ACHN (cell line): ENCODE measurements at regions not wholly inside any gene's neighbourhood (a gene's known extent, or its start where the extent isn't known, plus 50 kb on each side); places are given as distances from the start of the nearest gene placed in this dataset.
"Not testable (repeated sequence)": the region's sequence is repeated elsewhere in the genome, so short reads cannot be mapped to it uniquely, and the experiment has no call there.

Source experiments
- DNase-seq: peaks from one replicate; pipeline ENCODE4 v3.0.0-alpha.2; 2015
- in situ Hi-C: cut with HindIII; loops from 2 replicates; pipeline ENCODE4 v1.10.0; 2017; ENCODE audit warnings: low sequenced_read_pairs, low pct_ligation_motif_present, low pct_unique_long_range_greater_than_20kb

DNA sequence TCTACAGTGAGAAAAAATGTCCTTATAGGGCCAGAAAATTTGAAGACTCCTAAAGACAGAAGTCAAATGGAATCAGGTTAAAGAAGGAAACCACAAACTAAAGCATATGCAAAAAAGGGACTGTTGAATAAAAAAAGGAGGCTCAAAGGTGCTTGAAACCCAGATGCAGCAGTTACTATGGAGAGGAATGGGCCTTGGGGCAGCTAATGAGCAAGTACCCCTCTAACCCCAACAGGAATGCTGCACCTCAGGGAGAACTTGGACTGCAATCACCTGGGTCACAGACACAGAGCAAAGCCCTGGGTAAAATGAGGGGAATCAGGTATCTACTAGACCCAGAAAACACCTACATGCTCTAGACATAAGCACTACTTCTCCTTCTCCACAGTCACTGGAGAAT, 313.9 kb downstream of the UBE3D start:
- no peak for DNase-seq
- in situ Hi-C loops: no loop called here

GRCh38 chr6:82761674-82762345, 303.8 kb downstream of the UBE3D start:
- in situ Hi-C loops: no loop called here
- DNase-seq: no peak

DNA sequence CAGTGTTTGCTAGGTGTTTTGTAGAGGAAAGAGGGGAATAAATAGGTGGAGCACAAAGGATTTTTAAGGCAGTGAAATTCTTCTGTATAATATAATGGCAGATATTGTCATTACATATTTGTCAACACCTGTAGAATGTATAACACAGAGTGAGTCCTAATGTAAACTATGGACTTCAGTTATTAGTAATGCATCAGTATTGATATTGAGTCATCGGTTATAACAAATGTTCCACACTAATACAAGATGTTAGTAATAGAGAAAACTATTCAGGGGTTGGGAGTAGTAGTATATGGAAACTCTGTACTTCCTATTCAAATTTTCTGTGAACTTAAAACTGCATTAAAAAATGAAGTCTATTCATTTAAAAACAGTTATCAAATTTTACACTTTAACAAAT, 299.2 kb downstream of the UBE3D start:
- in situ Hi-C loops: no loop called here
- DNase-seq: no peak

GRCh38 chr6:82767037-82767436, 298.6 kb downstream of the UBE3D start:
- in situ Hi-C loops: no loop called here
- DNase-seq: no peak

GRCh38 chr6:82767447-82767846, 298.2 kb downstream of the UBE3D start:
- in situ Hi-C loops: no loop called here
- DNase-seq: no peak

DNA sequence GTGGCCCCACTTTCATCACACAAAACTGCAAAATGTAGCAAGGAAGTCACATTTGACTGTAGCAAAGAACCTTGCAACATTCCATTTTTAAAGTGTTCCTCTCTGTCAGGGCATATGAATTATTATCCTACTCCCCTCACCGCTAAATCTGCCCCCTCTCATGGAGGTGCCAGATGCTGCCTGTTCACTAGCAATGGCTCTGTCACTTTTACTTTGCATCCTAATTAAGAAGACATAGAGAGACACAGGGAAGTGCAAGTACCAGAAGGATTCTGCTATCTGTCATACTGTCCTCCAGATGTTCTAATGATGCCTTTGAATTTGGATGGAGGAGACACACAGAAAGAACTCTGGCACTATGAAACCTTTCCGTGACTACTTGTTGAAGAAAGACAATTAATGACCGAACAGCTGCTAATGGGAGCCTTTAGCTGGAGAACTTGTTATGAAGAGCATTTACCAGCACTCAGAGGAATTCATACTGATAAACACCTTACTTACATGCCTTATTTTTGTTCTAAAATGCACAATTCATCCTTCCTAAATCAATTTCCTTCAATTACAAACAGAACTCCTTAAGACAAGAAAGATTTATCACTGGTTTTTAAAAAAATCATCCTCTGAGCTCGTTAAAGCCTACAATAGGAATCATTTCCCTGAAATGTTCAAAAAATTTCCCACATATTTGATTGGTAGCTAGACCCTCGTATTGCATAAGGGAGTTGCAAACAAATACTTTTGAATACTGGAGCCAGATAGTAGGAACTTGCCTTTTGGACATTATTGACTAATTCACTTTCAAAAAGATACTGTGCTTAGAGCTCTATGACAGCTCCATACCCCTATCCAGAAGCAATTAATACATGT, 292.6 kb downstream of the UBE3D start:
- no peak for DNase-seq
- in situ Hi-C loops: no loop called here

- DNase-seq: no peak
- in situ Hi-C loops: no loop called here
These were observed 290.3 kb downstream of the UBE3D start for GRCh38 chr6:82775361-82775760.

- in situ Hi-C loops: no loop called here
These were observed 289.7 kb downstream of the UBE3D start for GRCh38 chr6:82775981-82776380.

DNA sequence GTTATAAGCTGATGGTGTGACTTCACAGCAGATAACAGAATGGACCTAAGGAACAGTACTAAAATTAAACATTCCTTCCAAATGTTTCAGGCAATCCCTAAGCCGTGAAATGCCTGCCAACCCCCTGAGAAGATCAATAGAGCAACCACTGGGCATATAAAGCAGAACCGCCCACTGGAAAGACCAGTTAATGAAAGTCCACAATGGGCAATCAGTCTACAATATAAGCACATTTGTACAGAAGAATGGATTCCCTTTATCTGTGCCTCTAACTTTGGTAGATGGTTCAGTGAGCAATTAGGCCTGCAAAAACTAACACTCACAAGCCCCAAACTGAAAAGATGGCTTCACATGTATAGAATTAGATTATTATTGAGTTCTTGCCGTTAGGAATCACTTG, 286.6 kb downstream of the UBE3D start:
- no peak for DNase-seq
- in situ Hi-C loops: no loop called here

More at GRCh38 chr6:82775981-82776380, 289.7 kb downstream of the UBE3D start:
- DNase-seq: no peak

GRCh38 chr6:82780334-82780733, 285.3 kb downstream of the UBE3D start:
- no peak for DNase-seq
- in situ Hi-C loops: no loop called here

GRCh38 chr6:82781620-82782204, 283.9 kb downstream of the UBE3D start:
- in situ Hi-C loops: no loop called here
- DNase-seq: no peak

DNA sequence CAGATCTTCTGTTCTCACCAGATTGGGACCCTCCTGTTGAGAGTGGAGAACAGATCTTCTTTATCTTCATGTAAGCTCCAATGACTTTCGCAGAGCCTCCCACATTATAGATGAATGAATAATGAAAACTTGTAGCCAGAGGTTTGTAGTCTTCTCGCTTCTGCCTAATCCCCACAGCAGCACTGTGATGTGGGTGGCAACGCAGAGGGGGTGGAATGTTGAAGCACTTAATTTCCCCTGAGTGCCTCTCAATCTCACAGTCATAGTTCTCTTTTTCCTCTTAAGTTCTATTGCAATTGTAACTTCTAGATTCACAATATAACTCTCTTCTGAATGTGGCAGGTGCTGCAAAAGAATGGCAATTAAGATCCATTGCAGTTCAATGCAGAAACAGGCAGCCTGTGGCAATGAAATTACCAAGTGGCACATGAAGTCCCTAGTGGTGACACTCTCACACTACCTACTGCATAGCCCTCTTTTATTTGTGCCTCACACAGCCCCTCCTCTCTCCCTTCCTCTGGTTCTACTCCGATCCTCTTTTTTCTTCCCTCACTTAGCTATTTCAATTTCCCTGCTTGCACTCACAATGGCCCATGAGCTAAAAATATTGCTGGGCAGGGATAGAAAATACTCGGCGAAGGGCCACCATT, 281.9 kb downstream of the UBE3D start:
- in situ Hi-C loops: no loop called here

DNA sequence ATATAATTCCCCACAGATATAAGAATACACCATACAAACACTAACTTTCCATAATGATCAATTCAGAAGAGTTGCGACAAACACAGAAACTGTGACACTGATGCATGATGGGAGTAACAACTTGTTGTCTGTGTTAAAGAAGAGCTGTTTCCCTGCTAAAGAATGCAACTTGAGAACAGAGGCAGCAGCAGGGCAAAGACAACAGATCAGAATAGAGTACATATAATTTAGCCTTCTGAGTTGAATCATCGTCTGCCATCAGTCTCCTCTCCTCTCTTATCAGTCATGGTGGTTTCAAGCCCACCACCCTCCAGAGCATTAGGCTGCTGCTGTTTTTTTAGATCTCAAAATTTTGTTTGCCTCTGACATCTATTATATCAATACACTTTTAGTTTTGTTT, 280.4 kb downstream of the UBE3D start:
- DNase-seq: no peak
- in situ Hi-C loops: no loop called here

More for the DNA sequence above, 281.9 kb downstream of the UBE3D start:
- DNase-seq: peak; percentile 5

GRCh38 chr6:82786248-82786647, 279.4 kb downstream of the UBE3D start:
- in situ Hi-C loops: no loop called here
- no peak for DNase-seq

DNA sequence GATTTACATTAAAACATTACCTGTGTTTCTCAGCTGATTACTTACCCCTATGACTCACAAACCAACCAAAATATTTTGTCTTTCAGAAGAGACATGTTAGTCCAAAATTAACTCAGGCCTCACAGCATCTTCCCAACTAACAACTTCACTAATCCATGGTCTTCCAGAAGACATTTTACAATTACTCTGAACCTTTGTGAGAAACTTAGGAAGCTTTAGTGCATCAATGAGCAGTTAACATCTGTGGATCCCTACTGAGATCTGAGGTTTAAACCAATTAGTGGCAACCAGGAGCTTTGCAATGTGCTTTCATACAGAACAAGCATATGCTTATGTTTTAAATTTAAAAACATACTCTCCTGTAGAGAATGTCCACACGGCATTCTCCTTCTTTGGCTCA, 269.7 kb downstream of the UBE3D start:
- in situ Hi-C loops: no loop called here
- no peak for DNase-seq

DNA sequence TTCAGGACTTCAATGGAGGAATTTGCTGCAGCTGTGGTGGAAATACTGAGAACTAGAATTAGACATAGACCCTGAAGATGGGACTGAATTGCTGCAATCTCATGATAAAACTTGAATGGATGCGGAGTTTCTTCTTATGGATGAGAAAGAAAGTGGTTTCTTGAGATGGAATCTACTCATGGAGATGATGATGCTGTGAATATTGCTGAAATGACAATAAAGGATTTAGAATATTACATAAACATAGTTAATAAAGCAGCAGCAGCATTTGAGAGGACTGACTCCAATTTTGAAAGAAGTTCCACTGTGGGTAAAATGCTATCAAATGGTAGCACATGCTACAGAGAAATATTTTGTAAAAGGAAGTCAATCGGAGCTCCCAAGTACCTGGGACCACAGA, 264.6 kb downstream of the UBE3D start:
- in situ Hi-C loops: no loop called here
- DNase-seq: no peak

GRCh38 chr6:82816243-82816642, 249.4 kb downstream of the UBE3D start:
- DNase-seq, in situ Hi-C loops: not testable (repeated sequence)

DNA sequence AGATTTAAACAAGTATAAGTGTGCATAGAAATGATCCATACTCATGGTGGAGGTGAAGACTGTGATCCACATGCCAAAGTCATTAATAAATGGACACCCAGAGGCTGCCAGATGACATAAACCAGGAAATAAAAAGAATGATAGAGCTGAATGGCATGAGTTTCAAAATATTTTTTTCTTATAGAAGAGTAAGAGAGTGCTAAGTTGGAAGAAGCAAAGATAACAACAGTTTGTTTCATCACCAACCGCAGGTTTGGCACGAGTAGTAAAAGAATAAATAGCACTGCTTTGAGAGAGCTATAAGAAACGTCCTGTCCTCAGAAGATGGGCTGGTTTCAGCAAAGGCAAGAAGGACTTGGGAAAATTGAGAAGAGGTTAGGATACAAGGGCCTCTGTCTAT, 246.9 kb downstream of the UBE3D start:
- in situ Hi-C loops: no loop called here
- no peak for DNase-seq

DNA sequence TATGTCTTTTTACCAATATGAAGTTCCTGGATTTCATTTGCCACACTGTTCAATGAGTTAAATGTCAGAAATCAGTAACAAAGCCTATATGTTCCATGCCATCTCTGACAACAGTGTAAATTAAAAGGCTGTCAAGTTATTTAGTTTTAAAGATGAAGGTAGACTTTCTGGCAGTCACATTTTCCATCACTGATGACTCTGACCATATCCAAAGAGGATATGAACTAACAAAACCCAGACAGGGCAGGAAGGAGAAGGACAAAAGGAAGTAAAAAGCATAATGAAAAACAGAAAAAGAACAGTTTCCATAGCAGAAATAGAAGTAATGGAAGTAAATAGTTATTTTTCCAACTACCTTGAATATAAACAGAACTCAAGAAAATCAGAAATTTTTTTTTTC, 242.3 kb downstream of the UBE3D start:
- no peak for DNase-seq
- in situ Hi-C loops: no loop called here
